Right lobe of liver (tissue), 6 donors: ENCODE measurements at regions not wholly inside any gene's neighbourhood (a gene's known extent, or its start where the extent isn't known, plus 50 kb on each side); places are given as distances from the start of the nearest gene placed in this dataset.
A peak's percentile ranks its signal among the peaks of the same experiment; 100 is the strongest.

ENCODE experiments used
- ATAC-seq, 4 donors: fragments of 200-7000 bp; cut with Tn5 transposase; one replicate each; pipeline ENCODE4 v1.9.1; 2020; ENCODE audit warnings: mild to moderate bottlenecking in 4 of 4, moderate library complexity in 4 of 4
- DNase-seq, 3 donors: peaks; one replicate each; pipeline ENCODE4 v3.0.0-alpha.2; 2020
- H3K27ac ChIP-seq, 3 donors: fragments of 200-600 bp; one replicate each; pipeline ENCODE4 v1.8.0; 2022
- H3K27me3 ChIP-seq, 2 donors: fragments of 200-600 bp; one replicate each; pipeline ENCODE4 v1.8.0; 2022
- H3K36me3 ChIP-seq, 4 donors: fragments of 200-600 bp; sonication (generic) in 1 of 4; one replicate each; pipeline versions ENCODE4 v1.5.1 to v1.8.0; 2017 to 2022; ENCODE audit warnings: control low read depth in 1 of 4
- H3K4me1 ChIP-seq, 4 donors: fragments of 200-600 bp; sonication (generic) in 1 of 4; one replicate each; pipeline versions ENCODE4 v1.5.1 to v1.8.0; 2017 to 2022; ENCODE audit warnings: control low read depth in 1 of 4
- H3K4me3 ChIP-seq, 3 donors: fragments of 200-600 bp; one replicate each; pipeline ENCODE4 v1.8.0; 2022
- H3K9me3 ChIP-seq, 4 donors: fragments of 200-600 bp; sonication (generic) in 1 of 4; one replicate each; pipeline versions ENCODE4 v1.5.1 to v1.8.0; 2017 to 2022; ENCODE audit warnings: control low read depth in 1 of 4
- POLR2A ChIP-seq: fragments of 450-650 bp; IDR thresholded peaks from one replicate; pipeline ENCODE4 v1.6.1; 2017; ENCODE audit warnings: antibody characterized with exemption, mild to moderate bottlenecking
- WGBS: methylation state at CpG from one replicate; pipeline ENCODE4 v1.1.6; 2018; ENCODE audit warnings: low coverage, low lambda C conversion rate; ENCODE audit not compliant: insufficient coverage; ENCODE audit errors: missing lambda C conversion rate; 5-methylcytosine and 5-hydroxymethylcytosine counted together
- intact Hi-C, 2 donors: fragments of 100-400 bp; cut with DNase I; formaldehyde crosslinking; loops; one replicate each; pipeline versions ENCODE4 v1.11.2 to v1.14.1; 2022
- TF ChIP-seq, protein P1 (sequence below), 4 donors: fragments of 200-600 bp in 3 of 4; fragments of 450-650 bp in 1 of 4; IDR thresholded peaks; one replicate each; pipeline versions ENCODE4 v1.5.1 to v1.8.0; 2016 to 2022; ENCODE audit warnings: antibody characterized with exemption in 4 of 4, mild to moderate bottlenecking in 2 of 4
- donor health status: DM: no; HTN: yes; CAD: no.
- donor health status: DM: no; HTN: no; CAD: no.
- donor health status: DM: no; HTN: no; CAD: no.
- donor health status: DM: no; HTN: yes; CAD: no.
- donor health status: DM: no; HTN: yes; CAD: no.

DNA sequence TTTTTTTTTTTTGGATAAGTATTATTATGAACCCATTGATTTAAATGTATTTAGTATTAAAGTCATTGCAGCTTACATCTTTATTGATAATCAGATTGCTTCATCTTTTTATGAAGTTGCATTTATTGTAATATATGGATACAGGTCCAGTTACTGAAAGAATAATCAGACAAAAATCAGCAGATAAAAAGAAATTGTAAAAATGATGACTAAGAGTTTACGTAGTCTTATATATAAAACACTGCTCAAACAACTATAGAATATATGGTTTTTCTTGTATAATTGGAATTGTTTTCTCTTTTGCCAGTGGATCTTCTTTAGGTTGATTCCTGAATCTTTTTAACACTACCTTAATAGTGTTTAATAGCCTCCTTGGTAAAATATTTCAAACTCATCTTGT is 378.3 kb downstream of the DUSP6 start:
- WGBS = 95% methylated on average over 1 of the region's 1 CpG
- intact Hi-C loops = no loop called here
- Histone ChIP-seq H3K27me3 (no peaks in the 10 kb centered on the region), H3K4me3 (no peak overlapping the region), H3K9me3 (no peaks in the 10 kb centered on the region), H3K4me1 (no peaks in the 10 kb centered on the region), H3K27ac (no peak overlapping the region), H3K36me3 (no peaks in the 10 kb centered on the region)
- no peak for ATAC-seq
- no peak for DNase-seq
- no peak for TF ChIP-seq POLR2A
- TF ChIP-seq, protein P1, sequence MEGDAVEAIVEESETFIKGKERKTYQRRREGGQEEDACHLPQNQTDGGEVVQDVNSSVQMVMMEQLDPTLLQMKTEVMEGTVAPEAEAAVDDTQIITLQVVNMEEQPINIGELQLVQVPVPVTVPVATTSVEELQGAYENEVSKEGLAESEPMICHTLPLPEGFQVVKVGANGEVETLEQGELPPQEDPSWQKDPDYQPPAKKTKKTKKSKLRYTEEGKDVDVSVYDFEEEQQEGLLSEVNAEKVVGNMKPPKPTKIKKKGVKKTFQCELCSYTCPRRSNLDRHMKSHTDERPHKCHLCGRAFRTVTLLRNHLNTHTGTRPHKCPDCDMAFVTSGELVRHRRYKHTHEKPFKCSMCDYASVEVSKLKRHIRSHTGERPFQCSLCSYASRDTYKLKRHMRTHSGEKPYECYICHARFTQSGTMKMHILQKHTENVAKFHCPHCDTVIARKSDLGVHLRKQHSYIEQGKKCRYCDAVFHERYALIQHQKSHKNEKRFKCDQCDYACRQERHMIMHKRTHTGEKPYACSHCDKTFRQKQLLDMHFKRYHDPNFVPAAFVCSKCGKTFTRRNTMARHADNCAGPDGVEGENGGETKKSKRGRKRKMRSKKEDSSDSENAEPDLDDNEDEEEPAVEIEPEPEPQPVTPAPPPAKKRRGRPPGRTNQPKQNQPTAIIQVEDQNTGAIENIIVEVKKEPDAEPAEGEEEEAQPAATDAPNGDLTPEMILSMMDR (IDR thresholded peaks at IDR 0.05) = no peak

DNA sequence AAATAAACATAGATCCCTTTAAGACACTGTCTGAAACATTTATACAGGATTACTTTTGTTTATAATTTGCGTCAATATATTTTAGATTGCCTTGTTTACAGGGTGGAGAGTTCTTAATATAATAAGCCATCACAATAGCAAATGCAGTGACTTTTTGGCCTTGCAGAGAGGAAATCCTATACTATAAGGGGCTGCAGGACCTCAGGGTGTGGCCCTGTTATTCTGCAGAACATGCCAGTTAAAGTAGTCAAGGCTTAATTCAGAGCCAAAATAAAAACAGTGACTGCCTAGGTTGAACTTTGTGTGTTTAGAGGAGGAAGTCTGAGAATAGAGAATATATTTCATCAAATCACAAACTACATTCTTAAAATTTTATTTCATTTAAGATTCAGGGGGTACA is 381.6 kb downstream of the DUSP6 start:
- 0% methylated on average over 1 of the region's 1 CpG for WGBS
- Histone ChIP-seq H3K4me1 (no peaks in the 10 kb centered on the region), H3K27ac (no peak overlapping the region), H3K4me3 (no peak overlapping the region), H3K9me3 (no peaks in the 10 kb centered on the region), H3K27me3 (no peaks in the 10 kb centered on the region), H3K36me3 (no peaks in the 10 kb centered on the region)
- DNase-seq (no peak), ATAC-seq (no peak)
- intact Hi-C loops = no loop called here
- no peak for TF ChIP-seq POLR2A
- TF ChIP-seq, protein P1 (IDR thresholded peaks at IDR 0.05) = no peak

- ATAC-seq = no peak
- no peaks in the 10 kb centered on the region for H3K27me3 ChIP-seq
Observed at GRCh38 chr12:88969127-88969526, 383.2 kb downstream of the DUSP6 start.

GRCh38 chr12:88960213-88960878 is 380.1 kb upstream of the KITLG start:
- no peaks in the 10 kb centered on the region for H3K36me3 ChIP-seq
- TF ChIP-seq, protein P1 (IDR thresholded peaks at IDR 0.05) = no peak
- no peak for TF ChIP-seq POLR2A
- H3K27me3 ChIP-seq = no peaks in the 10 kb centered on the region
- DNase-seq = no peak
- peak in 2 of 4 donors; percentile 43 to 68 for ATAC-seq
- H3K4me1 ChIP-seq = no peaks in the 10 kb centered on the region
- intact Hi-C loops = no loop called here
- WGBS = 65% methylated on average over 2 of the region's 2 CpGs
- peaks cover 0 to 4% (median 0%) of the 10 kb centered on the region in 4 donors for H3K9me3 ChIP-seq
- H3K27ac ChIP-seq = no peak overlapping the region
- no peak overlapping the region for H3K4me3 ChIP-seq

More at GRCh38 chr12:88969127-88969526, 383.2 kb downstream of the DUSP6 start:
- no peak for DNase-seq
- WGBS = 79% methylated on average over 5 of the region's 5 CpGs
- H3K9me3 ChIP-seq = no peaks in the 10 kb centered on the region
- no peaks in the 10 kb centered on the region for H3K4me1 ChIP-seq
- intact Hi-C loops = no loop called here
- no peak overlapping the region for H3K4me3 ChIP-seq
- H3K36me3 ChIP-seq = no peaks in the 10 kb centered on the region
- no peak overlapping the region for H3K27ac ChIP-seq
- TF ChIP-seq, protein P1 (IDR thresholded peaks at IDR 0.05) = no peak
- TF ChIP-seq POLR2A = no peak

DNA sequence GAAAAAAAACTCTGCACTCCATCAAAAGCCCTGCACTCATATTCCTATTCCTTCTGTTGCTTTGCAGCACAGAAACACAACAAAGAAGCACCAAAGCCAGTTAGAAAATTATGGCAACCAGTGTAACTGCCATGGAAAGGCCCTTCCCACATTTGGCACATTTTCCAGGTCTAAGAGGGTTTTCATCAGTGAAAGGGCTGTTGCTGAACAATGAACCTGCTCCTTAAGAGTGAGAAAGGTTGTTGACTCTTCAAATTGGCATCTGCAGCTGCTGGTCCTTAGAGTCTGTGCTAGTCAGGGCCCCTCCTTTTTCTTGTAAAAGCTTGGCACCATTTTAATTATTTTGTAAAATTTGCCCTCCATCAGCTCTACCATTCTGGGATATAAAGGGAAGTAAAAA is 378.7 kb upstream of the KITLG start:
- Histone ChIP-seq H3K9me3 (peaks cover 0 to 4% (median 0%) of the 10 kb centered on the region in 4 donors), H3K4me3 (no peak overlapping the region), H3K27me3 (no peaks in the 10 kb centered on the region), H3K27ac (no peak overlapping the region), H3K36me3 (no peaks in the 10 kb centered on the region), H3K4me1 (no peaks in the 10 kb centered on the region)
- TF ChIP-seq, protein P1 (IDR thresholded peaks at IDR 0.05) = no peak
- TF ChIP-seq POLR2A = no peak
- DNase-seq (no peak), ATAC-seq (no peak)
- intact Hi-C loops = no loop called here
